DND-41 (cell line): ENCODE measurements at regions not wholly inside any gene's neighbourhood (a gene's known extent, or its start where the extent isn't known, plus 50 kb on each side); places are given as distances from the start of the nearest gene placed in this dataset.

Source experiments
- ATAC-seq: fragments of 200-7000 bp; cut with Tn5 transposase; 3 replicates; pipeline ENCODE4 v1.9.1; 2021; ENCODE audit warnings: low read depth; ENCODE audit not compliant: insufficient read depth
- DNase-seq: peaks from one replicate; pipeline ENCODE4 v3.0.0-alpha.2; 2020
- H2AFZ ChIP-seq: 2 replicates; pipeline ENCODE4 v1.6.0; 2012; ENCODE audit warnings: low read depth, low read length
- H3K27ac ChIP-seq: 2 replicates; pipeline ENCODE4 v1.5.1; 2012; ENCODE audit warnings: low read length, inconsistent platforms
- H3K27me3 ChIP-seq: fragments of 200-600 bp; sonication (generic); 2 replicates; pipeline ENCODE4 v1.6.0; 2012; ENCODE audit warnings: low read length, mild to moderate bottlenecking, inconsistent platforms; ENCODE audit not compliant: insufficient read depth, poor library complexity
- H3K36me3 ChIP-seq: 2 replicates; pipeline ENCODE4 v1.5.1; 2012; ENCODE audit warnings: low read length, inconsistent platforms; ENCODE audit not compliant: insufficient read depth
- H3K4me1 ChIP-seq: 2 replicates; pipeline ENCODE4 v1.5.1; 2012; ENCODE audit warnings: mild to moderate bottlenecking, low read length; ENCODE audit not compliant: insufficient read depth
- H3K4me2 ChIP-seq: 2 replicates; pipeline ENCODE4 v1.6.0; 2012; ENCODE audit warnings: mild to moderate bottlenecking, moderate library complexity, low read length, inconsistent platforms; ENCODE audit not compliant: insufficient read depth
- H3K4me3 ChIP-seq, 2 experiments: fragments of 200-600 bp in 1 of 2; shearing (Covaris generic) in 1 of 2; 2 replicates each; pipeline ENCODE4 v1.5.1; 2012 to 2016; ENCODE audit warnings: inconsistent platforms in 2 of 2, low read length in 2 of 2, mild to moderate bottlenecking in 2 of 2, low read depth in 1 of 2, moderate library complexity in 1 of 2
- H3K79me2 ChIP-seq: 2 replicates; pipeline ENCODE4 v1.6.0; 2012; ENCODE audit warnings: low read length, inconsistent platforms; ENCODE audit not compliant: insufficient read depth
- H3K9ac ChIP-seq: 2 replicates; pipeline ENCODE4 v1.6.0; 2012; ENCODE audit warnings: low read depth, mild to moderate bottlenecking, inconsistent platforms, low read length, moderate library complexity
- H3K9me3 ChIP-seq: 2 replicates; pipeline ENCODE4 v1.5.1; 2012; ENCODE audit warnings: low read length, moderate library complexity, mild to moderate bottlenecking, inconsistent platforms; ENCODE audit not compliant: insufficient read depth, severe bottlenecking
- H4K20me1 ChIP-seq: 2 replicates; pipeline ENCODE4 v1.6.0; 2012; ENCODE audit warnings: low read length; ENCODE audit not compliant: insufficient read depth
- EZH2 ChIP-seq: IDR thresholded peaks from 3 replicates; pipeline ENCODE4 v1.6.1; 2012; ENCODE audit warnings: borderline replicate concordance, low read depth, mild to moderate bottlenecking, moderate library complexity, low read length, inconsistent platforms; ENCODE audit not compliant: severe bottlenecking
- TF ChIP-seq, protein P1 (sequence below): IDR thresholded peaks from 2 replicates; pipeline ENCODE4 v1.5.1; 2012; ENCODE audit warnings: borderline replicate concordance, low read length, moderate library complexity, mild to moderate bottlenecking; ENCODE audit not compliant: poor library complexity, severe bottlenecking; ENCODE audit errors: extremely low read depth

DNA sequence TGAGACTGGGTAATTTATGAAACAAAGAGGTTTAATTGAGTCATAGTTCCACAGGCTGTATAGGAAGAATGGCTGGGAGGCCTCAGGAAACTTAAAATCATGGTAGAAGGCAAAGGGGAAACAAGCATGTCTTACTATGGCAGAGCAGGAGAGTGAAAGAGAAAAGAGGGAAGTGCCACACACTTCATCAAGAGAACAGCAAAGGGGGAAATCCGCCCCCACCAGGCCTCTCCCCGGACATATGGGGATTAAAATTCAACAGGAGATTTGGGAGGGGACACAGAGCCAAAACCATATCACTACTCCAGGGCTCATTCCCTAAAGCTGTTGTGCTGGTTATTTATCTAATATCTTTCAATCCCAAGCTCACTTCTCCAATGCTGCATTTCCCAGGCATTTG is 50.2 kb upstream of the NR3C1 start:
- Histone ChIP-seq H3K36me3 (no peaks in the 10 kb centered on the region), H2AFZ (no peak overlapping the region), H3K9me3 (no peaks in the 10 kb centered on the region), H3K4me3 (no peak overlapping the region), H3K27me3 (no peaks in the 10 kb centered on the region), H4K20me1 (no peaks in the 10 kb centered on the region), H3K4me2 (no peak overlapping the region), H3K79me2 (no peaks in the 10 kb centered on the region), H3K4me1 (no peaks in the 10 kb centered on the region), H3K9ac (no peak overlapping the region), H3K27ac (no peak overlapping the region)
- no peak for DNase-seq
- TF ChIP-seq, protein P1, sequence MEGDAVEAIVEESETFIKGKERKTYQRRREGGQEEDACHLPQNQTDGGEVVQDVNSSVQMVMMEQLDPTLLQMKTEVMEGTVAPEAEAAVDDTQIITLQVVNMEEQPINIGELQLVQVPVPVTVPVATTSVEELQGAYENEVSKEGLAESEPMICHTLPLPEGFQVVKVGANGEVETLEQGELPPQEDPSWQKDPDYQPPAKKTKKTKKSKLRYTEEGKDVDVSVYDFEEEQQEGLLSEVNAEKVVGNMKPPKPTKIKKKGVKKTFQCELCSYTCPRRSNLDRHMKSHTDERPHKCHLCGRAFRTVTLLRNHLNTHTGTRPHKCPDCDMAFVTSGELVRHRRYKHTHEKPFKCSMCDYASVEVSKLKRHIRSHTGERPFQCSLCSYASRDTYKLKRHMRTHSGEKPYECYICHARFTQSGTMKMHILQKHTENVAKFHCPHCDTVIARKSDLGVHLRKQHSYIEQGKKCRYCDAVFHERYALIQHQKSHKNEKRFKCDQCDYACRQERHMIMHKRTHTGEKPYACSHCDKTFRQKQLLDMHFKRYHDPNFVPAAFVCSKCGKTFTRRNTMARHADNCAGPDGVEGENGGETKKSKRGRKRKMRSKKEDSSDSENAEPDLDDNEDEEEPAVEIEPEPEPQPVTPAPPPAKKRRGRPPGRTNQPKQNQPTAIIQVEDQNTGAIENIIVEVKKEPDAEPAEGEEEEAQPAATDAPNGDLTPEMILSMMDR: no peak
- no peak for TF ChIP-seq EZH2
- ATAC-seq: no peak
